MM.1S (cell line): ENCODE measurements at regions not wholly inside any gene's neighbourhood (a gene's known extent, or its start where the extent isn't known, plus 50 kb on each side); places are given as distances from the start of the nearest gene placed in this dataset.

Source experiments
- EZH2 ChIP-seq: fragments of 300-600 bp; sonication (generic); optimal IDR thresholded peaks from 2 replicates; pipeline ENCODE3; 2017; ENCODE audit warnings: low read depth, mild to moderate bottlenecking, antibody characterized with exemption, low read length, mixed read lengths
- EZH2phosphoT487 ChIP-seq: fragments of 300-600 bp; sonication (generic); IDR thresholded peaks from 2 replicates; pipeline ENCODE4 v1.6.1; 2018; ENCODE audit warnings: antibody characterized with exemption, low read length
- TF ChIP-seq, protein P1 (sequence below): fragments of 300-600 bp; sonication (generic); IDR thresholded peaks from 2 replicates; pipeline ENCODE4 v1.5.1; 2016; ENCODE audit warnings: antibody characterized with exemption, low read length, mixed read lengths

DNA sequence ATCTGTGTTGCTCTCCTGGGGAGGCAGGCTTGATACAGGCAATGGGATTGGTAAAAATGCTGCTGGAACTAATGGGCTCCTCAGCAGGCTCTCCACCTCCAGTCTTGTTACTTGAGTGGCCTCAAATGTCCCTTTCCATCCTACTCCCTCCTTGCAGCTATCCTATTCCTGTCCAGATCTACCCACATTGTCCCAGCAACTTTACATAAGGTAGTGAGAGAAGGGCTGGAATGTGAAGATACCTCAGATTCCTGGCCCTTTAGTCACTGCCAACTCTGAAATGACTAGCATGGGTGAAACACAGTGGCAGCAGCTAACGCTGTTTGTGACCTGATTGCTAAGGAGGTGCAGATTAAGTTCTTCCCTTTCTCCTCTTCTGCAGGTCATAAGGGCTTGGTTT, 210.1 kb upstream of the HS3ST4 start:
- TF ChIP-seq, protein P1, sequence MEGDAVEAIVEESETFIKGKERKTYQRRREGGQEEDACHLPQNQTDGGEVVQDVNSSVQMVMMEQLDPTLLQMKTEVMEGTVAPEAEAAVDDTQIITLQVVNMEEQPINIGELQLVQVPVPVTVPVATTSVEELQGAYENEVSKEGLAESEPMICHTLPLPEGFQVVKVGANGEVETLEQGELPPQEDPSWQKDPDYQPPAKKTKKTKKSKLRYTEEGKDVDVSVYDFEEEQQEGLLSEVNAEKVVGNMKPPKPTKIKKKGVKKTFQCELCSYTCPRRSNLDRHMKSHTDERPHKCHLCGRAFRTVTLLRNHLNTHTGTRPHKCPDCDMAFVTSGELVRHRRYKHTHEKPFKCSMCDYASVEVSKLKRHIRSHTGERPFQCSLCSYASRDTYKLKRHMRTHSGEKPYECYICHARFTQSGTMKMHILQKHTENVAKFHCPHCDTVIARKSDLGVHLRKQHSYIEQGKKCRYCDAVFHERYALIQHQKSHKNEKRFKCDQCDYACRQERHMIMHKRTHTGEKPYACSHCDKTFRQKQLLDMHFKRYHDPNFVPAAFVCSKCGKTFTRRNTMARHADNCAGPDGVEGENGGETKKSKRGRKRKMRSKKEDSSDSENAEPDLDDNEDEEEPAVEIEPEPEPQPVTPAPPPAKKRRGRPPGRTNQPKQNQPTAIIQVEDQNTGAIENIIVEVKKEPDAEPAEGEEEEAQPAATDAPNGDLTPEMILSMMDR: no peak
- no peak for TF ChIP-seq EZH2phosphoT487
- TF ChIP-seq EZH2: no peak
